Left renal cortex interstitium (tissue), 4 donors: ENCODE measurements at regions not wholly inside any gene's neighbourhood (a gene's known extent, or its start where the extent isn't known, plus 50 kb on each side); places are given as distances from the start of the nearest gene placed in this dataset.
"Not testable (repeated sequence)": the region's sequence is repeated elsewhere in the genome, so short reads cannot be mapped to it uniquely, and the experiment has no call there.

Experiments
- DNase-seq, 4 donors: peaks; one replicate each; pipeline ENCODE4 v3.0.0-alpha.2; 2013; ENCODE audit warnings: low read depth in 4 of 4, low spot score in 2 of 4, missing footprints in 1 of 4

DNA sequence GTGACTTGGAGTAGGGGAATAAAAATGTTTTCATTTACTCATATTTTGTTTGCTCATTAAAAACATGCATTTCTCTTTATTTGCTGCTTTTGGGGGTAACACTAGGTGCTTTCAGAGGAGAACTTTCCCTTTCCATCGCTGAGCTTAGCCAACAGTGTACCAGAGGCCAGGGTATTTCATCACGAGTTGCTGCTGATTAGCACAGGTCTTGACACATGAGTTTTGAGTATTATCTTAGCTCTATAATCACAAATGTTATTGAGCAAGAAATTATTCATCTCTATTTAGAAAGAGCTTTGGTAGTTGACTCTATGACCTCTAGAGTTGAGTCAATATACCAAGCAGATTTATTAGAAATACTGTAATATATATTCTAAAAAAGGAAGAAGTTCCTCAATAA, 375.9 kb downstream of the NXPH1 start:
- no peak for DNase-seq

- no peak for DNase-seq
These were observed 384.1 kb downstream of the NXPH1 start for GRCh38 chr7:8817448-8818036.

- no peak for DNase-seq
These were observed 385.0 kb downstream of the NXPH1 start for GRCh38 chr7:8818406-8818805.

GRCh38 chr7:8822595-8822994, 389.2 kb downstream of the NXPH1 start:
- DNase-seq, result no peak

GRCh38 chr7:8823486-8823885, 390.1 kb downstream of the NXPH1 start:
- no peak for DNase-seq

GRCh38 chr7:8827329-8827728, 393.9 kb downstream of the NXPH1 start:
- no peak for DNase-seq

GRCh38 chr7:8829100-8829499, 395.7 kb downstream of the NXPH1 start:
- DNase-seq, result no peak

GRCh38 chr7:8831376-8831775, 398.0 kb downstream of the NXPH1 start:
- no peak for DNase-seq

- DNase-seq, result no peak
These were observed 399.9 kb downstream of the NXPH1 start for GRCh38 chr7:8833355-8833754.

GRCh38 chr7:8841171-8841570, 407.8 kb downstream of the NXPH1 start:
- DNase-seq, result no peak

GRCh38 chr7:8871716-8872115, 438.3 kb downstream of the NXPH1 start:
- DNase-seq, result no peak

- no peak for DNase-seq
These were observed 448.5 kb downstream of the NXPH1 start for GRCh38 chr7:8881916-8882315.

- no peak for DNase-seq
These were observed 452.1 kb downstream of the NXPH1 start for GRCh38 chr7:8885480-8886000.

GRCh38 chr7:8890346-8890745, 456.9 kb downstream of the NXPH1 start:
- not testable (repeated sequence) for DNase-seq

DNA sequence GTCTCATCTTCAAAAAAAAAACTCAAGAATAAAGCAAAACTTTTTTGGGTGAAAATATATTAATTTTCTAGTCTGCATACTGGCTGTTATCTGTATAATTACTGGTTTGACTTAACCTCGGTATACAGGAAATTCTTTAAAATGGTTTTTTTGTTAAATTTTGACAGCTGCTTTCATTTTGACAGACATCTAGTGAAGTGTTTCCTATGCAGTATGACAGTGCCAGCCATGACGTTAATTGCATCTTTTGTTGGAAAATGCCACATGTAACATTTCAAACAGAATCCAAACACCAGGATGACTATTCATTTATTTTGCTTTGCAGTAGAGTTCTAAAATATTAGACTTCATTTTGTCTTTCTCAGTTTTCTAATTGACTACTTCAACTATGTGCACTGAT, 460.4 kb downstream of the NXPH1 start:
- no peak for DNase-seq

DNA sequence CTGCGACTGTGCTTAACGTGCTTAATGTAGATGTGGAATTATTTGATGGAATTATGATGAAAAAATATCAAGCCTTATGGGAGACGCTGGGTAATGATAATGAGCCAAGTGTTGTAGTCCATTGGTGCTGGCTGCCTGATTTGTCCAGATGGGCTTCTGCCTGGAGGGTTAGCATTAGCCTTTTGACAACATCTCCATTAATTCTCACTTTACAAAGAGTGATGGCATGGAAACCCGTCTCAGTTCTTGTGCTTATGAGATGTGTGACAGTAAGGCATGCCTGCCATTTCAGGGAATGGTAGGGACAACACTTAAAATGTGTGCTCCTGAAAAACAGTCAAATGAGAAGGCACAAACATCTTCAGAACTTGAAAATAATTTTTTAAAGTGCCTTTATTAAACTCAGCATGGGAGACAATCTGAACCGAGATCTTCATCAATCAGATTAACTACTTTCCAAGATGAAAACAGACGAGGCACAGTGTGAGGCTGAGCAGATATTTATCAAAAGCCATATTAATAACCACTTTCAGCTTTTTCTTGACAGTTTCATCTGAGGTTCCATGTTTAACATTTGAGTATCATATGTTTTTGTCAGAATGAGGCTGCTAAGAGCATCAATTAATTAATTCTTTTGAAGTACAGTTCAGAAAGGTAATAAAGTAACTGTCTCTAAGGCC, 473.1 kb downstream of the NXPH1 start:
- DNase-seq, result no peak

DNA sequence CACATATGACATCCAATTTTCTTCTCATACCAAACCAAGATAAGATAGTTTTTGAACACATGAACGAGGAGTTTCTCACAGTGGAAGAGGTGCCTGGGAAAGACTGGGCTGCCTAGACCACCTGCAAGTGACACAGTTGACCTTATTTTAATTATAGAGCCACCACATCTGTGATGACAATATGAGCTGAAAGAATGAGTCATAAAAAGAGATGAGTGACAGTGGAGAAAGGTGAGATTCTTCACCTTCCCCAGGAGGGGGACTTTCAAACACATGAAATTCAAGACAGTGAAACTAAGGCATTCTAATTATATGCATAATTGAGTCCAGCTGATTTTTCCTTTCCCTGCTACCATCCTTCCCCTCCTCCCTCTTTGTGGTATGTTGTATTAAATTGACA, 475.5 kb downstream of the NXPH1 start:
- DNase-seq, result no peak

- no peak for DNase-seq
These were observed 480.3 kb downstream of the NXPH1 start for GRCh38 chr7:8913682-8914081.

- no peak for DNase-seq
These were observed 488.4 kb downstream of the NXPH1 start for GRCh38 chr7:8921807-8922206.

- DNase-seq, result no peak
These were observed 489.3 kb downstream of the NXPH1 start for GRCh38 chr7:8922726-8923125.

GRCh38 chr7:8923164-8923806, 489.9 kb downstream of the NXPH1 start:
- no peak for DNase-seq
